Activated T-helper 9 cell treated with anti-CD3 and anti-CD28 coated beads, Interleukin-2, amount 50 U/mL, for 16 hours (primary cell): ENCODE measurements at regions not wholly inside any gene's neighbourhood (a gene's known extent, or its start where the extent isn't known, plus 50 kb on each side); places are given as distances from the start of the nearest gene placed in this dataset.
"Not testable (repeated sequence)": the region's sequence is repeated elsewhere in the genome, so short reads cannot be mapped to it uniquely, and the experiment has no call there.

ENCODE experiments used
- DNase-seq: peaks from one replicate; pipeline ENCODE4 v3.0.0-alpha.2; 2020; ENCODE audit warnings: low read depth

GRCh38 chr12:88945051-88945732 is 364.9 kb upstream of the KITLG start:
- no peak for DNase-seq

- DNase-seq = no peak
These were observed 364.1 kb upstream of the KITLG start for GRCh38 chr12:88944397-88944796.

GRCh38 chr12:88940854-88941253 is 360.6 kb upstream of the KITLG start:
- no peak for DNase-seq

GRCh38 chr12:88935856-88936255 is 355.6 kb upstream of the KITLG start:
- DNase-seq = no peak

GRCh38 chr12:88934163-88934747 is 354.0 kb upstream of the KITLG start:
- no peak for DNase-seq

- DNase-seq = no peak
These were observed 352.2 kb upstream of the KITLG start for GRCh38 chr12:88932457-88932856.

GRCh38 chr12:88931598-88931997 is 351.3 kb upstream of the KITLG start:
- no peak for DNase-seq

- DNase-seq = no peak
These were observed 345.2 kb upstream of the KITLG start for GRCh38 chr12:88925454-88925853.

- no peak for DNase-seq
These were observed 343.9 kb upstream of the KITLG start for GRCh38 chr12:88924162-88924561.

- no peak for DNase-seq
These were observed 343.4 kb upstream of the KITLG start for GRCh38 chr12:88923631-88924030.

GRCh38 chr12:88922816-88923215 is 342.5 kb upstream of the KITLG start:
- no peak for DNase-seq

GRCh38 chr12:88921890-88922532 is 341.7 kb upstream of the KITLG start:
- DNase-seq = no peak

GRCh38 chr12:88921434-88921833 is 341.2 kb upstream of the KITLG start:
- no peak for DNase-seq

GRCh38 chr12:88918161-88918560 is 337.9 kb upstream of the KITLG start:
- no peak for DNase-seq

- DNase-seq = no peak
These were observed 334.7 kb upstream of the KITLG start for GRCh38 chr12:88914967-88915366.

- no peak for DNase-seq
These were observed 329.2 kb upstream of the KITLG start for GRCh38 chr12:88909510-88909909.

GRCh38 chr12:88908345-88908744 is 328.1 kb upstream of the KITLG start:
- no peak for DNase-seq

GRCh38 chr12:88904705-88905104 is 324.4 kb upstream of the KITLG start:
- DNase-seq = no peak

- no peak for DNase-seq
These were observed 323.1 kb upstream of the KITLG start for GRCh38 chr12:88903333-88903732.

- DNase-seq = no peak
These were observed 317.5 kb upstream of the KITLG start for GRCh38 chr12:88897723-88898122.

- no peak for DNase-seq
These were observed 316.7 kb upstream of the KITLG start for GRCh38 chr12:88896958-88897357.

GRCh38 chr12:88895634-88896033 is 315.4 kb upstream of the KITLG start:
- DNase-seq = no peak

- no peak for DNase-seq
These were observed 313.5 kb upstream of the KITLG start for GRCh38 chr12:88893801-88894200.

- not testable (repeated sequence) for DNase-seq
These were observed 311.2 kb upstream of the KITLG start for GRCh38 chr12:88891434-88891833.
